Epithelial cell of prostate (primary cell): ENCODE measurements at regions not wholly inside any gene's neighbourhood (a gene's known extent, or its start where the extent isn't known, plus 50 kb on each side); places are given as distances from the start of the nearest gene placed in this dataset.

Experiments
- DNase-seq: peaks from one replicate; pipeline ENCODE4 v3.0.0-alpha.2; 2011; ENCODE audit warnings: low read depth, low spot score
- H3K27ac ChIP-seq: fragments of 450-650 bp; 2 replicates; pipeline ENCODE4 v1.5.1; 2017; ENCODE audit warnings: mild to moderate bottlenecking

DNA sequence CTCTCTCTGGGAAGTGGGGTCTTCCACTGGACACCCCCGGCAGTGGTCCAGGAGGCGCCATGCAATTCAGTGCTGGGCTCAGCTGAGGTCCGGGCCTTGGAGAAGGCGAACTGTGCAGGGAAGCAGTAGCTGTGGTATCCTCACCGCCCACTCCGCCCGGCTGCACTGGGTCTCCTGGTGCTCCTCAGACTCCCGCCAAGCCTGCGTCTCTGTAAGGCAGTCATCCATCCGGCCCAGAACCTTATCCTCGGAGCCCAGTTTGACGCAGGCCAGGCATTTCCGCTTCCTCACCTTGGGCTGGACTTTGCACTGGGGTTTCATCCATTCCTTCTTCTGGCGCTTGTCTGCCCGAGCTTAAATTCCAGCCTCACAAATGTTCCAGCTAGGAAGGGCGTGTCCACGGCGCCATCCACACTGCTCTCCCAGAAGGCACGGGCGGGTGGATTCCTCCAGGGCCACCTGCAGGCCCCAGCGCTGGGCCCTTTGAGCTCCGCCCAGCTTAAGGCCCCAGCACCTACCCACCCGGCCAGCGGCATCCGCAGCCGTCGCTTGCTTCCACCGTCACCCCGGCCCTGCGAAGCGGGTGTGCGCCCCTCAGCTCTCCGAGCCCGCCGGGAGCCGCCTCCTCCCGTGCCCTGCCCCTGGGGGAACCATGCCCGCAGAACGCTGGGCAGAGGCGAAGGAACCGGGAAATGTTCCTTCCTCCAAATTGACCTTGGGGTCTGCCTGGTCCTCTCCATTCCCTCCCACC is 1884.8 kb downstream of the TP53TG3F start:
- DNase-seq = no peak
- H3K27ac ChIP-seq = no peak overlapping the region

GRCh38 chr16:35352431-35352830 is 1893.0 kb downstream of the TP53TG3F start:
- no peak overlapping the region for H3K27ac ChIP-seq
- no peak for DNase-seq

- DNase-seq = no peak
- peak overlapping the region; percentile 57 for H3K27ac ChIP-seq
Measured at GRCh38 chr16:35363510-35363909, 1904.1 kb downstream of the TP53TG3F start.

GRCh38 chr16:35364263-35364662 is 1904.9 kb downstream of the TP53TG3F start:
- no peak for DNase-seq
- peak overlapping the region; percentile 57 for H3K27ac ChIP-seq

GRCh38 chr16:35365675-35366074 is 1906.3 kb downstream of the TP53TG3F start:
- H3K27ac ChIP-seq = peak overlapping the region; percentile 57
- DNase-seq = no peak

GRCh38 chr16:35370617-35371016 is 1911.2 kb downstream of the TP53TG3F start:
- DNase-seq = no peak
- peak overlapping the region; percentile 34 for H3K27ac ChIP-seq

DNA sequence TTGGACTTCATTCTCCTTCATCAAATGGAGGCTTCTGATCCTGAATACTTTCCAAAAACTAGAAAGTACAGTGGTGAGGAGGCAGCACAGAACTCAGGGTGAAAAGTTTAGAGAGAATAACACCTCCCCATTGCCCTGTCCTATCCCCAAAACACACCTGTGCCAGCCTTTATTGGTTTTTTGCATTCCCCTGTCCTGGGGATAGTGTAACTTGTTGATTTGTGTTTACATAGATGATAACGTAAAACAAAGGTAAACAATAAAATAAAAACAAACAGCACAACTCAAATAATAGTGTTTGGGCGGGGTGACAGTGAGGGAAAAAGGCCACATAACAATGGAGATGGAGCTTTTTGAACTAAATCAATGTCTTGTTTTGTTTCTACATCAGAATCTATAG is 1917.7 kb downstream of the TP53TG3F start:
- H3K27ac ChIP-seq = no peak overlapping the region
- DNase-seq = no peak

- H3K27ac ChIP-seq = no peak overlapping the region
- DNase-seq = no peak
Measured at GRCh38 chr16:35386619-35387018, 1927.2 kb downstream of the TP53TG3F start.

GRCh38 chr16:35391328-35391727 is 1931.9 kb downstream of the TP53TG3F start:
- peak; percentile 10 for DNase-seq

DNA sequence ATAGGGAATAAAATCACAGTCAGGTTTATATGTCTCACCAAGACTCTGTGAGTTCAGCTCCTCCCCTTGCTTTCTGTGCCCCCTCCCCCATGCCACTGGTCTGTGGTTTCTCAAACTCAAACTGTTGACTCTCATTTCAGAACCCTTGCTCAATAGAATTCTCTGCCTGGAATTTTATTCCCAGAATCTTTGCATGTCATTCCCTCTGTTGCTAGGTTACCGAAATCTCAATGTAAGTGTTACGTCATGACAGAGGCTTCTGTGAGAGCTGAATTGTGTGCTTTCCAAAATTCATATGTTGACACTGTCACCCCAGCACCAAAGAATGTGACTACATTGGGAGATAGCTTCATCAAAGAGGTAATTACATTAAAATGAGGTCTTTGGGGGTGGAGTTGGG is 1938.8 kb downstream of the TP53TG3F start:
- DNase-seq = no peak
- no peak overlapping the region for H3K27ac ChIP-seq

More at GRCh38 chr16:35391328-35391727, 1931.9 kb downstream of the TP53TG3F start:
- no peak overlapping the region for H3K27ac ChIP-seq

DNA sequence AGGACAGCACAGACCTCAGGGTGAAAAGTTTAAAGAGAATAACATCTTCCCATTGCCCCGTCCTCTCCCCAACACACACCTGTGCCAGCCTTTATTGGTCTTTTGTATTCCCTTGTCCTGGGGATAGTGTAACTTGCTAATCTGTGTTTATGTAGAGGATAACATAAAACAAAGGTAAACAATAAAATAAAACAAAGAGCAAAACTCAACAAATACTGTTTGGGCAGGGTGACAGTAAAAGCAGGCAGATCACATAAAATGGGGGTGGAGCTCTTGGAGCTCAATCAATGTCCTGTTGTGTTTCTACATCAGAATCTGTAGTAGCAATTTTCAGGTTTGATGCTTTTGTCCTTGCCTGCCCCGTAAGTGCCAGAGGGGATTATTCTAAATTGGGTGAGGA is 1939.7 kb downstream of the TP53TG3F start:
- no peak overlapping the region for H3K27ac ChIP-seq
- DNase-seq = no peak

DNA sequence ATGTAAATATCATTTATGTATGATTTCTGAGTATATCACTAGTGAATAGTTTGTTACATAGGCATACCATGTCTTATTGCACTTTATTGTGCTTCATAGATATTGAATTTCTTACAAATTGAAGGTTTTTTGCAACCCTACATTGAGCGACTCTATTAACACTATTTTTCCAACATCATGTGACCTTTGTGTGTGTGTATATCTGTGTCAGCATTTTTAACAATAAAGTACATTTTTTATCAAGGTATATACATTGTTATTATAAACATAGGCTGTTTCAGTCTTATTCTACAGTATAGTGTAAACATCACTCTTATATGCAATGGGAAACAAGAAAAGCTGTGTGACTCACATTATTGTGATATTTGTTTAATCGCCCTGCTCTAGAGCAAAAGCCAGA is 1944.9 kb downstream of the TP53TG3F start:
- H3K27ac ChIP-seq = no peak overlapping the region
- DNase-seq = no peak

- H3K27ac ChIP-seq = no peak overlapping the region
- DNase-seq = no peak
Measured at GRCh38 chr16:35405526-35405925, 1946.1 kb downstream of the TP53TG3F start.

- no peak overlapping the region for H3K27ac ChIP-seq
- DNase-seq = no peak
Measured at GRCh38 chr16:35409503-35409902, 1950.1 kb downstream of the TP53TG3F start.

- no peak overlapping the region for H3K27ac ChIP-seq
- no peak for DNase-seq
Measured at GRCh38 chr16:35410438-35410837, 1951.0 kb downstream of the TP53TG3F start.

DNA sequence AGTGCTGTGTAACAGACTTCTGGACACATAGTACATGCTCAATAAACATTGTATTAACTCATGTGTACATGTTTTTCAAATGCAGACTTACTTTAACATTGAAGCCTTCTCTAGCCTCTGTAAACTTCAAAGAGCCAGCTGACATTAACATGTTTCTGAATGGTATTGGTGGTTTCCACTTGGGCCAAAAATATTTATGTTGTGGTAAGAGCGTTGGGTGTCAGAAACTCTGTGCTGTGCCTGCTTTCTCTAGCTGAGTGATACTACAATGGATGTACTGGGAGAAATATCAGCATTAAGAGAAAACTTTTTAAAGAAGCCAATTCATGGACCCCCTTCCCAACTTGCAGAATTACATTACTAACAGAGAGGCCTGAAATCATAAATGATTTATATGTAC is 1951.7 kb downstream of the TP53TG3F start:
- no peak overlapping the region for H3K27ac ChIP-seq
- DNase-seq = no peak

- H3K27ac ChIP-seq = no peak overlapping the region
- no peak for DNase-seq
Measured at GRCh38 chr16:35414139-35414538, 1954.7 kb downstream of the TP53TG3F start.

DNA sequence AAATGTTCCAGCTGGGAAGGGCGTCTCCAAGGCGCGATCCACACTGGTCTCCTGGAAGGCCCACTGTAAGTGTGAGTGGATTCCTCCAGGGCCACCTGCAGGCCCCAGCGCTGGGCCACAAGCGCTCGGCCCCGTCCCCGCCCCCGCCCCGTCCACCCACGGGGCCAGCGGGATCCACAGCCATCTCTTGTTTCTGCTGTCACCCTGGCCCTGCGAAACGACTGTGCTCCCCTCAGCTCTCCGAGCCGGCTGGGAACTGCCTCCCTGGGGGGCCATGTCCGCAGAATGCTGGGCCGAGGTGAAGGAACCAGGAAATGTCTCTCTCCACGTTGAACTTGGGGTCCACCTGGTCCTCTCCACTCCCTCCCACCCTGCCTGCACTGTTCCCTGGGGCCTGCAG is 1955.2 kb downstream of the TP53TG3F start:
- no peak for DNase-seq
- H3K27ac ChIP-seq = no peak overlapping the region

- no peak for DNase-seq
- no peak overlapping the region for H3K27ac ChIP-seq
Measured at GRCh38 chr16:35425270-35425669, 1965.9 kb downstream of the TP53TG3F start.

- no peak for DNase-seq
- H3K27ac ChIP-seq = no peak overlapping the region
Measured at GRCh38 chr16:35431829-35432663, 1972.6 kb downstream of the TP53TG3F start.

DNA sequence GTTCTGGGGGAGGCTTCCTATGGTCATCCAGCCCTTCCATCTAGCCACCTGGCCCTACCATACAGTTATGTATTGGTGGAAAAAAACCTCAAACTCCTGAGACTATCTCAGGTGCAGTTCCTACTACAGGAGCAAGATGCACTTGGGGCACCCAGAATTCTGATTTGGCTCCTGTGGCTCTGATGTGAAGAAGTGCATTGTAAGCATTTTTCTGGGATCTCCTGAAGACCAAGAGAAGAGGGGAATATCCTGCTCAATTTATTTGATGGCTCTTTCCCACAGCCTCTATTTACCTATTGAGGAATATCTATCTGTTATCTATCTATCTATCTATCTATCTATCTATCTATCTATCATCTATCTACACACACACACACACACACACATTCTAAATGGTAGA is 1981.5 kb downstream of the TP53TG3F start:
- H3K27ac ChIP-seq = no peak overlapping the region
- no peak for DNase-seq
